ENCODE measurements at regions not wholly inside any gene's neighbourhood (a gene's known extent, or its start where the extent isn't known, plus 50 kb on each side); places are given as distances from the start of the nearest gene placed in this dataset.
"Not testable (repeated sequence)": the region's sequence is repeated elsewhere in the genome, so short reads cannot be mapped to it uniquely, and the experiment has no call there.

DNA sequence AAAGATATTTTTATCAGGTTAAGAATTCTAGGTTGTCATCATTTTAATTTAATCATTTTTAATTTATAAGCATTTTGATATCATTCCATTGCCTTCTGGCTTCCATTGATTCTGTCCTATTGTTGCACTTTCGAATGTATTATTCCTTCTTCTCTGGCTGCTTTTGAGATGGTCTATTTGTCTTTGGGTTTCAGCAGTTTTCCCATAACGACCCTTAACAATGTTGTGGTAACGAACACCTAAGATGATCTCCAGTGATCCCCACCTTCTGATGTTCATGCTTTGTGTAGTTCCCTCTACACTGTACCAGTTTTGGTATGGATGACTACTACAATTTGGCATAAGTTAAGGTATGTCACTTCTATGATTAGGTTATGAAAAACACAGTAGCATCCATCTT lies 59.9 kb downstream of the MINAR1 start:
- Histone ChIP-seq H3K4me3 (ENCODE audit: low read depth, low read length) (no peak overlapping the region), H3K36me3 (ENCODE audit: insufficient read depth, low read length) (no peaks in the 10 kb centered on the region), H3K79me2 (ENCODE audit: control insufficient read depth, insufficient read depth, low read length, unreplicated experiment) (no peaks in the 10 kb centered on the region), H2AFZ (ENCODE audit: low read length, unreplicated experiment) (no peak overlapping the region), H3K27me3 (ENCODE audit: insufficient read depth, low read length) (peaks cover 4% of the 10 kb centered on the region; the same call in 1 of the 2 replicates), H3K4me1 (ENCODE audit: control insufficient read depth, insufficient read depth, low read length, unreplicated experiment) (no peaks in the 10 kb centered on the region), H3K27ac (ENCODE audit: low read depth, low read length) (no peak overlapping the region)

- no peak overlapping the region for H3K4me3 ChIP-seq (ENCODE audit: low read depth, low read length)
- H3K27ac ChIP-seq (ENCODE audit: low read depth, low read length), result no peak overlapping the region
- no peaks in the 10 kb centered on the region for H3K36me3 ChIP-seq (ENCODE audit: insufficient read depth, low read length)
- H3K79me2 ChIP-seq (ENCODE audit: control insufficient read depth, insufficient read depth, low read length, unreplicated experiment), result no peaks in the 10 kb centered on the region
- H3K4me1 ChIP-seq (ENCODE audit: control insufficient read depth, insufficient read depth, low read length, unreplicated experiment), result no peaks in the 10 kb centered on the region
- peaks cover 15% of the 10 kb centered on the region; the same call in 1 of the 2 replicates for H3K27me3 ChIP-seq (ENCODE audit: insufficient read depth, low read length)
- no peak overlapping the region for H2AFZ ChIP-seq (ENCODE audit: low read length, unreplicated experiment)
These were observed 62.3 kb downstream of the MINAR1 start for GRCh38 chr15:79494384-79494909.

- Histone ChIP-seq H3K27me3 (ENCODE audit: insufficient read depth, low read length) (peaks cover 15% of the 10 kb centered on the region; the same call in 1 of the 2 replicates), H3K79me2 (ENCODE audit: control insufficient read depth, insufficient read depth, low read length, unreplicated experiment) (no peaks in the 10 kb centered on the region), H3K27ac (ENCODE audit: low read depth, low read length) (no peak overlapping the region), H3K36me3 (ENCODE audit: insufficient read depth, low read length) (no peaks in the 10 kb centered on the region), H2AFZ (ENCODE audit: low read length, unreplicated experiment) (no peak overlapping the region), H3K4me1 (ENCODE audit: control insufficient read depth, insufficient read depth, low read length, unreplicated experiment) (no peaks in the 10 kb centered on the region), H3K4me3 (ENCODE audit: low read depth, low read length) (no peak overlapping the region)
These were observed 63.0 kb downstream of the MINAR1 start for GRCh38 chr15:79494963-79495755.

GRCh38 chr15:79495775-79496174 lies 63.6 kb downstream of the MINAR1 start:
- H3K27me3 ChIP-seq (ENCODE audit: insufficient read depth, low read length), result peaks cover 15% of the 10 kb centered on the region; the same call in 1 of the 2 replicates
- H3K4me1 ChIP-seq (ENCODE audit: control insufficient read depth, insufficient read depth, low read length, unreplicated experiment), result no peaks in the 10 kb centered on the region
- no peak overlapping the region for H3K27ac ChIP-seq (ENCODE audit: low read depth, low read length)
- no peaks in the 10 kb centered on the region for H3K36me3 ChIP-seq (ENCODE audit: insufficient read depth, low read length)
- no peak overlapping the region for H3K4me3 ChIP-seq (ENCODE audit: low read depth, low read length)
- no peaks in the 10 kb centered on the region for H3K79me2 ChIP-seq (ENCODE audit: control insufficient read depth, insufficient read depth, low read length, unreplicated experiment)
- H2AFZ ChIP-seq (ENCODE audit: low read length, unreplicated experiment), result no peak overlapping the region

- no peak overlapping the region for H2AFZ ChIP-seq (ENCODE audit: low read length, unreplicated experiment)
- no peaks in the 10 kb centered on the region for H3K36me3 ChIP-seq (ENCODE audit: insufficient read depth, low read length)
- no peak overlapping the region for H3K4me3 ChIP-seq (ENCODE audit: low read depth, low read length)
- peaks cover 15% of the 10 kb centered on the region; the same call in 1 of the 2 replicates for H3K27me3 ChIP-seq (ENCODE audit: insufficient read depth, low read length)
- no peaks in the 10 kb centered on the region for H3K79me2 ChIP-seq (ENCODE audit: control insufficient read depth, insufficient read depth, low read length, unreplicated experiment)
- H3K4me1 ChIP-seq (ENCODE audit: control insufficient read depth, insufficient read depth, low read length, unreplicated experiment), result no peaks in the 10 kb centered on the region
- no peak overlapping the region for H3K27ac ChIP-seq (ENCODE audit: low read depth, low read length)
These were observed 64.7 kb downstream of the MINAR1 start for GRCh38 chr15:79496838-79497237.

GRCh38 chr15:79501086-79501485 lies 69.0 kb downstream of the MINAR1 start:
- no peak overlapping the region for H3K27ac ChIP-seq (ENCODE audit: low read depth, low read length)

DNA sequence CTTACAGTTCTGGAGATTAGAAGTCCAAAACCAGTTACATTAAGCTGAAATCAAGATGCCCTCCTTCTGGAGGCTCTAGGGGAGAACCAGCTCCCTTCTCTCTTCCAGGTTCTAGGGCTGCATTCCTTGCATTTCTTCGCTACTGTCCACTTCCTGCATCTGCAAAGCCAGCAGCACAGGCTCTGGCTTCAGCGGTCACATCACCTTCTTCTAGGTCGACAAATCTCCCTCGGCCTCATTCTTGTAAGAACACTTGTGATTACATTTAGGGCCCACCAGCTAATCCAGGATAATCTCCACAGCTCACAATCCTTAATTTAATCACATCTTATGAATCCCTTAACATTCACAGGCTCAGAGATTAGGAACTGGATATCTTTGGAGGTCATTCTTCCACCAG lies 73.8 kb downstream of the MINAR1 start:
- H3K4me1 ChIP-seq (ENCODE audit: control insufficient read depth, insufficient read depth, low read length, unreplicated experiment), result no peaks in the 10 kb centered on the region
- no peak overlapping the region for H2AFZ ChIP-seq (ENCODE audit: low read length, unreplicated experiment)
- peaks cover 32% of the 10 kb centered on the region for H3K27me3 ChIP-seq (ENCODE audit: insufficient read depth, low read length)
- H3K79me2 ChIP-seq (ENCODE audit: control insufficient read depth, insufficient read depth, low read length, unreplicated experiment), result no peaks in the 10 kb centered on the region
- H3K36me3 ChIP-seq (ENCODE audit: insufficient read depth, low read length), result no peaks in the 10 kb centered on the region
- no peak overlapping the region for H3K4me3 ChIP-seq (ENCODE audit: low read depth, low read length)
- H3K27ac ChIP-seq (ENCODE audit: low read depth, low read length), result no peak overlapping the region

More at GRCh38 chr15:79501086-79501485, 69.0 kb downstream of the MINAR1 start:
- Histone ChIP-seq H3K4me1 (ENCODE audit: control insufficient read depth, insufficient read depth, low read length, unreplicated experiment) (no peaks in the 10 kb centered on the region), H3K79me2 (ENCODE audit: control insufficient read depth, insufficient read depth, low read length, unreplicated experiment) (no peaks in the 10 kb centered on the region), H3K36me3 (ENCODE audit: insufficient read depth, low read length) (no peaks in the 10 kb centered on the region), H3K27me3 (ENCODE audit: insufficient read depth, low read length) (peaks cover 21% of the 10 kb centered on the region; the same call in 1 of the 2 replicates), H3K4me3 (ENCODE audit: low read depth, low read length) (no peak overlapping the region), H2AFZ (ENCODE audit: low read length, unreplicated experiment) (no peak overlapping the region)

- H3K27ac ChIP-seq (ENCODE audit: low read depth, low read length); H3K79me2 ChIP-seq (ENCODE audit: control insufficient read depth, insufficient read depth, low read length, unreplicated experiment); H2AFZ ChIP-seq (ENCODE audit: low read length, unreplicated experiment): not testable (repeated sequence)
These were observed 80.7 kb downstream of the MINAR1 start for GRCh38 chr15:79512844-79513243.

DNA sequence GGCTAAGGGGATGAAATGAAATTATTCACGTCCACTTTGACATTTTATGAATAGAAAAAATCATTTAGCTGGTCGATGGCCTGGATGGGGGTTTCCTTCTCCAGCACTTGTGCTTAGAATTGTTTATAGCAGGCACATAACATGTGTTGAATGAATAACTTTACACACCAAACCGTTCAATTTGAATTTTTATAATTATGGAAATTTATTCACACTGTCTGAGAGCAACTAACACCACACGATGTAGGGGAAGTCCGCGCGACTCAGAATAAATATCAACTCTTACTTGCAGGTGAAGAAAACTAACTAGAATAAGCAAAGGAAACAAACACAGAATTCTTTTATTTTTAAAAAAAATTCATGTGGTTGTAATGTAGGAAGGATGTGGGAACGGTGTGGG lies 81.3 kb downstream of the MINAR1 start:
- no peak overlapping the region for H3K27ac ChIP-seq (ENCODE audit: low read depth, low read length)
- H3K4me1 ChIP-seq (ENCODE audit: control insufficient read depth, insufficient read depth, low read length, unreplicated experiment), result no peaks in the 10 kb centered on the region
- no peaks in the 10 kb centered on the region for H3K79me2 ChIP-seq (ENCODE audit: control insufficient read depth, insufficient read depth, low read length, unreplicated experiment)
- H3K36me3 ChIP-seq (ENCODE audit: insufficient read depth, low read length), result no peaks in the 10 kb centered on the region
- H2AFZ ChIP-seq (ENCODE audit: low read length, unreplicated experiment), result no peak overlapping the region
- H3K4me3 ChIP-seq (ENCODE audit: low read depth, low read length), result no peak overlapping the region
- peaks cover 37% of the 10 kb centered on the region; the same call in 1 of the 2 replicates for H3K27me3 ChIP-seq (ENCODE audit: insufficient read depth, low read length)

More at GRCh38 chr15:79512844-79513243, 80.7 kb downstream of the MINAR1 start:
- peaks cover 42% of the 10 kb centered on the region for H3K27me3 ChIP-seq (ENCODE audit: insufficient read depth, low read length)
- H3K4me1 ChIP-seq (ENCODE audit: control insufficient read depth, insufficient read depth, low read length, unreplicated experiment); H3K4me3 ChIP-seq (ENCODE audit: low read depth, low read length); H3K36me3 ChIP-seq (ENCODE audit: insufficient read depth, low read length): not testable (repeated sequence)

GRCh38 chr15:79513940-79514339 lies 81.8 kb downstream of the MINAR1 start:
- Histone ChIP-seq H3K36me3 (ENCODE audit: insufficient read depth, low read length) (no peaks in the 10 kb centered on the region), H3K79me2 (ENCODE audit: control insufficient read depth, insufficient read depth, low read length, unreplicated experiment) (no peaks in the 10 kb centered on the region), H3K4me1 (ENCODE audit: control insufficient read depth, insufficient read depth, low read length, unreplicated experiment) (no peaks in the 10 kb centered on the region), H2AFZ (ENCODE audit: low read length, unreplicated experiment) (no peak overlapping the region), H3K4me3 (ENCODE audit: low read depth, low read length) (no peak overlapping the region), H3K27me3 (ENCODE audit: insufficient read depth, low read length) (peaks cover 32% of the 10 kb centered on the region; the same call in 1 of the 2 replicates), H3K27ac (ENCODE audit: low read depth, low read length) (no peak overlapping the region)
